Stimulated activated CD4-positive, alpha-beta T cell treated with anti-CD3 and anti-CD28 coated beads, TNF-alpha, amount 100 ng/mL, for 48 hours (primary cell): ENCODE measurements at regions not wholly inside any gene's neighbourhood (a gene's known extent, or its start where the extent isn't known, plus 50 kb on each side); places are given as distances from the start of the nearest gene placed in this dataset.

Experiments used
- DNase-seq, 3 donors: peaks; one replicate each; pipeline ENCODE4 v3.0.0-alpha.2; 2020; ENCODE audit warnings: low read depth in 3 of 3

GRCh38 chr12:61414470-61414869 lies 845.7 kb upstream of the USP15 start:
- no peak for DNase-seq

GRCh38 chr12:61422786-61423185 lies 837.4 kb upstream of the USP15 start:
- DNase-seq = no peak

- DNase-seq = no peak
These were observed 808.1 kb upstream of the USP15 start for GRCh38 chr12:61452076-61452475.

GRCh38 chr12:61487728-61488127 lies 772.5 kb upstream of the USP15 start:
- DNase-seq = no peak

- DNase-seq = no peak
These were observed 769.4 kb upstream of the USP15 start for GRCh38 chr12:61490526-61491498.

GRCh38 chr12:61502179-61502578 lies 758.0 kb upstream of the USP15 start:
- no peak for DNase-seq

- DNase-seq = no peak
These were observed 755.7 kb upstream of the USP15 start for GRCh38 chr12:61504396-61505080.

- no peak for DNase-seq
These were observed 746.7 kb upstream of the USP15 start for GRCh38 chr12:61513499-61513898.

GRCh38 chr12:61514016-61514415 lies 746.2 kb upstream of the USP15 start:
- DNase-seq = no peak

- DNase-seq = no peak
These were observed 738.9 kb upstream of the USP15 start for GRCh38 chr12:61521258-61521657.

GRCh38 chr12:61523276-61523992 lies 736.8 kb upstream of the USP15 start:
- no peak for DNase-seq

- DNase-seq = no peak
These were observed 735.4 kb upstream of the USP15 start for GRCh38 chr12:61524851-61525250.

GRCh38 chr12:61525331-61525730 lies 734.9 kb upstream of the USP15 start:
- DNase-seq = no peak

GRCh38 chr12:61530456-61530855 lies 729.7 kb upstream of the USP15 start:
- no peak for DNase-seq

- DNase-seq = no peak
These were observed 729.0 kb upstream of the USP15 start for GRCh38 chr12:61531195-61531594.

GRCh38 chr12:61536117-61536516 lies 724.1 kb upstream of the USP15 start:
- no peak for DNase-seq

- DNase-seq = no peak
These were observed 723.7 kb upstream of the USP15 start for GRCh38 chr12:61536525-61536924.

- no peak for DNase-seq
These were observed 721.3 kb upstream of the USP15 start for GRCh38 chr12:61538951-61539350.

- no peak for DNase-seq
These were observed 717.7 kb upstream of the USP15 start for GRCh38 chr12:61542551-61542950.

GRCh38 chr12:61546296-61546695 lies 713.9 kb upstream of the USP15 start:
- no peak for DNase-seq

GRCh38 chr12:61553091-61553490 lies 707.1 kb upstream of the USP15 start:
- no peak for DNase-seq

GRCh38 chr12:61554268-61555008 lies 705.8 kb upstream of the USP15 start:
- DNase-seq = no peak
